Pancreas (tissue), 10 donors: ENCODE measurements at regions not wholly inside any gene's neighbourhood (a gene's known extent, or its start where the extent isn't known, plus 50 kb on each side); places are given as distances from the start of the nearest gene placed in this dataset.
A peak's percentile ranks its signal among the peaks of the same experiment; 100 is the strongest.

ENCODE experiments used
- ATAC-seq, 4 donors: fragments of 200-7000 bp; cut with Tn5 transposase; one replicate each; pipeline versions ENCODE4 v1.8.0 to v1.9.1; 2020; ENCODE audit warnings: mild to moderate bottlenecking in 4 of 4, moderate library complexity in 4 of 4
- DNase-seq, 6 donors: peaks; one replicate each; pipeline ENCODE4 v3.0.0-alpha.2; 2020
- FAIRE-seq: peaks from 2 replicates; lab custom pipeline; 2012; peaks lifted over from hg19 to GRCh38; lab: Jason Lieb, UNC
- H3K27ac ChIP-seq, 4 donors: fragments of 200-600 bp; sonication (generic); 1 replicate in 3 of 4; 2 replicates in 1 of 4; pipeline versions ENCODE4 v1.5.0 to v1.8.0; 2020
- H3K27me3 ChIP-seq, 4 donors: fragments of 200-600 bp; one replicate each; pipeline ENCODE4 v1.8.0; 2021
- H3K36me3 ChIP-seq, 3 donors: fragments of 200-600 bp; sonication (generic) in 1 of 3; one replicate each; pipeline versions ENCODE4 v1.5.0 to v1.8.0; 2020 to 2021
- H3K4me1 ChIP-seq, 3 donors: fragments of 200-600 bp; one replicate each; pipeline ENCODE4 v1.8.0; 2021
- H3K4me3 ChIP-seq, 4 donors: fragments of 200-600 bp; sonication (generic) in 2 of 4; one replicate each; pipeline versions ENCODE4 v1.5.0 to v1.8.0; 2020 to 2021
- H3K9me3 ChIP-seq, 4 donors: fragments of 200-600 bp; one replicate each; pipeline ENCODE4 v1.8.0; 2021
- WGBS, 2 donors: extraction: QIAGEN DNeasy Blood & Tissue Kit; methylation state at CpG; one replicate each; pipeline ENCODE4 v1.1.7; 2013; 5-methylcytosine and 5-hydroxymethylcytosine counted together
- intact Hi-C, 3 donors: fragments of 100-400 bp; cut with DNase I; formaldehyde crosslinking; loops; one replicate each; pipeline versions ENCODE4 v1.11.1 to v1.14.2; 2022
- TF ChIP-seq, protein P1 (sequence below), 4 donors: fragments of 200-600 bp; sonication (generic) in 3 of 4; IDR thresholded peaks; one replicate each; pipeline versions ENCODE4 v1.5.0 to v1.8.0; 2021; ENCODE audit warnings: antibody characterized with exemption in 4 of 4
- donor health status: healthy with polysubstance abuse.
- donor health status: DM: no; HTN: no; CAD: no; lungs with moderate emphysema.
- donor health status: DM: no; HTN: no; CAD: no.
- donor health status: control.
- donor health status: control.
- donor health status: Bipolar disorder and iron deficiency.
- donor health status: DM: yes; HTN: yes; CAD: no.
- donor health status: DM: no; HTN: no; CAD: no.
- donor health status: DM: no; HTN: no; CAD: no.
- donor health status: DM: yes; HTN: yes; CAD: no.

DNA sequence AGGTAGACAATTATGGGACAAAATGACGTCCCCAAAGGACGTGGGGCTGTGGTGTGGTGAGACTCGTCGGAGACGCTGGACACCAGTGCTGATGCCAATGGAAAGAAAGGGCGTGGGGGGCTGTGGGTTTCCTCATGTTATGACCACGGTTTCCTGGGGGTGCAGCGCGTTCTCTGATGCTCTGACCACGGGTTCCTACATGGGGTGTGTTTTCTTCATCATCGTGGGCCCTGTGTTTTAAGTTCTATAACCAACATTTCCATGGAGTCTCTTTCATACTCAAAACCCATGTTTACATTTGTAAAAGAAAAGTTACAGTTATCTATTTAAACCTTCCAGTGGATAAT, 141.6 kb downstream of the RTP5 start:
- Histone ChIP-seq H3K9me3 (no peaks in the 10 kb centered on the region), H3K4me3 (no peak overlapping the region), H3K27me3 (no peaks in the 10 kb centered on the region), H3K36me3 (no peaks in the 10 kb centered on the region), H3K4me1 (no peaks in the 10 kb centered on the region), H3K27ac (no peak overlapping the region)
- DNase-seq: peak in 1 of 6 donors; percentile 45
- peak in 2 of 4 donors; percentile 18 to 33 for ATAC-seq
- TF ChIP-seq, protein P1, sequence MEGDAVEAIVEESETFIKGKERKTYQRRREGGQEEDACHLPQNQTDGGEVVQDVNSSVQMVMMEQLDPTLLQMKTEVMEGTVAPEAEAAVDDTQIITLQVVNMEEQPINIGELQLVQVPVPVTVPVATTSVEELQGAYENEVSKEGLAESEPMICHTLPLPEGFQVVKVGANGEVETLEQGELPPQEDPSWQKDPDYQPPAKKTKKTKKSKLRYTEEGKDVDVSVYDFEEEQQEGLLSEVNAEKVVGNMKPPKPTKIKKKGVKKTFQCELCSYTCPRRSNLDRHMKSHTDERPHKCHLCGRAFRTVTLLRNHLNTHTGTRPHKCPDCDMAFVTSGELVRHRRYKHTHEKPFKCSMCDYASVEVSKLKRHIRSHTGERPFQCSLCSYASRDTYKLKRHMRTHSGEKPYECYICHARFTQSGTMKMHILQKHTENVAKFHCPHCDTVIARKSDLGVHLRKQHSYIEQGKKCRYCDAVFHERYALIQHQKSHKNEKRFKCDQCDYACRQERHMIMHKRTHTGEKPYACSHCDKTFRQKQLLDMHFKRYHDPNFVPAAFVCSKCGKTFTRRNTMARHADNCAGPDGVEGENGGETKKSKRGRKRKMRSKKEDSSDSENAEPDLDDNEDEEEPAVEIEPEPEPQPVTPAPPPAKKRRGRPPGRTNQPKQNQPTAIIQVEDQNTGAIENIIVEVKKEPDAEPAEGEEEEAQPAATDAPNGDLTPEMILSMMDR (IDR thresholded peaks at IDR 0.05): no peak
- intact Hi-C loops: no loop called here
- no peak for FAIRE-seq
- WGBS, 2 donors: 58 to 63% methylated on average over 11 of the region's 11 CpGs

DNA sequence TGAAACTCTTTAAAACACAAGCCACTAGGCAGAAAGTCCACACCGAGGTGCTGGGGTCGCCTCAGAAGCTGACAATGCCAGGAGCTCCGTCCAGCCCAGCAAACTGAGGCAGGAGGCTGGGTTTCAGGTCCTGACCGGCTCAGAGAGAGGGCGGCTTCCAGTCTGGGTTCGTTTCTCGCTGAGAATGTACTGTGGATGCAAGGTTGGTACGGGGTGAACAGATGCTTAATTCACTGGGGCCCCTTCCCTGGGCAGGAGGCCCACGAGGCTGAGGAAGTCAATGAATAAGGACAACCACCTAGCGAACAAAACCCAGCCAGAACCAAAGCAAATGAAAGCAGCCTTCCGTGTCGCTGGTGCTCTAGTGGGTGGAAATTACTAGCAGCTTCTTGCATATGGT, 142.0 kb downstream of the RTP5 start:
- ATAC-seq: peak in 2 of 4 donors; percentile 28 to 37
- intact Hi-C loops: no loop called here
- no peak overlapping the region for H3K4me3 ChIP-seq
- no peaks in the 10 kb centered on the region for H3K9me3 ChIP-seq
- H3K4me1 ChIP-seq: no peaks in the 10 kb centered on the region
- no peak for FAIRE-seq
- H3K27me3 ChIP-seq: no peaks in the 10 kb centered on the region
- peak in 2 of 6 donors; percentile 26 to 43 for DNase-seq
- 62 to 65% methylated on average over 12 of the region's 12 CpGs for WGBS, 2 donors
- H3K27ac ChIP-seq: no peak overlapping the region
- TF ChIP-seq, protein P1 (IDR thresholded peaks at IDR 0.05): no peak
- H3K36me3 ChIP-seq: no peaks in the 10 kb centered on the region

DNA sequence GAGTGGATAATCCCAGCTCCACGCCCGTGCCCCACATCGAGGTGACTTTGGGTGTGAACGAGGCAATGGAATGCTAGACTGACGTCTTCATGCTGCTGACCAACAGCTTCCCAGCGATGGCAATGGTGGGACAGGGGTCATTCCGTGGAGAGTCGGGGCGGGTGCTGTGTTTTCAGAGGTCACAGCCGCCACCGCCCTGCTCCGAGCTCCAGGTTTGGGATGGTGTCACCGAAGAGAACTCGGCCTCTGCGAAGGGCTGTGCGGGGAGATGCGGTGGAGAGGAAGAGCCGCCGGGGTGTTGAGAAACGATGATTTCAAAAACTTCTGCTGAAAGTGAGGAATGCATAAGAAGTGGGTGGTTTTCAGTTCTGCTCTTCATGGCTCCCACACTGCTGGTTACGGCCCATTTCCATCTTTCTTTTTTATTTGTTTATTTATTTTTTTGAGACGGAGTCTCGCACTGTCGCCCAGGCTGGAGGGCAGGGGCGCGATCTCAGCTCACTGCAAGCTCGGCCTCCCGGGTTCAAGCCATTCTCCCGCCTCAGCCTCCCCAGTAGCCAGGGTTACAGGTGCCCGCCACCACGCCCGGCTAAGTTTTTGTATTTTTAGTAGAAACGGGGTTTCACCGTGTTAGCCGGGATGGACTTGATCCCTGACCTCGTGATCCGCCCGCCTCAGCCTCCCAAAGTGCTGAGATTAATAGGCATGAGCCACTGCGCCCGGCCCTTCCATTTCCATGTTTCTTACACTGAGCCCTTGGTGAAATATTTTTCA, 142.6 kb downstream of the RTP5 start:
- peak in 2 of 6 donors; percentile 42 to 53 for DNase-seq
- Histone ChIP-seq H3K36me3 (no peaks in the 10 kb centered on the region), H3K27me3 (no peaks in the 10 kb centered on the region), H3K4me3 (no peak overlapping the region), H3K27ac (no peak overlapping the region), H3K9me3 (no peaks in the 10 kb centered on the region), H3K4me1 (no peaks in the 10 kb centered on the region)
- TF ChIP-seq, protein P1 (IDR thresholded peaks at IDR 0.05): no peak
- peak in 2 of 4 donors; percentile 17 to 27 for ATAC-seq
- 80 to 85% methylated on average over 40 of the region's 40 CpGs for WGBS, 2 donors
- intact Hi-C loops: no loop called here
- no peak for FAIRE-seq

DNA sequence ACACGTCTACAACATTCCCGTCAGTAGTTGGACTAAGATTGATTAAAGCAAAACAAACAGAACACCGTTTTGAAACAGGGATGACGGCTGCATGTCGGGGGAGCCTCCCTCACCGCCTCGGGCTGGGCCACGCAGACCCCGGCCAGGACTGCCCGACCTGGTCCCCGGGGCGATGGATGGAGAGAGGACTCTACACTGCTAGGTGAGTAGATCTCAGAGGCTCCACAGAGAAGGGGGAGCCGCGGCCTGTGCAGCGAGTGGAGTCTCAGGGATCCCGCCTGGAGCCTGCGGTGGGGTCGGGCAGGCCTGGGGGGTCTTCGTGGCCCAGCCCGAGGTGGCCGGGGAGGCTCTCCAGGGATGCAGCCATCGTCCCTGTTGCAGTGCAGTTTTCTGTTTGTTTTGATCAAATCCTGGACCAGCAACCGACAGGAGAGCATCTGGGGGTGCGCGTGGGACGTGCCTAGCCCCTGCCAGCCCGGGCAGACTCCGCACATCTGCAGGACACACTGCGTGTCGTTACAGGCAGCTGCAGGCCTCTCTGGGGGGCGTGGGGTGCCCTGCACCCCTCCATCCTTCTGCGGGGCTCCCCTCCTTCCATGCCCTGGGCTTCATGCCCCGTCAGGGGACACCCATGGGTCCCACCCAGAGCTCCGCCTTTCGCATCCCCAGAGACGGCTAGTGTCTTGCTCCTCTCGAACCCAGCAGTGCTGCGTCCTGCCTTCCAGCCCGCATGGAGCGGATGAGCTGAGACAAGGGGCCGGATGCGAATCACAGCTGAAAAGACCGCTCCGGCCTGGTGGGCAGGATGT, 143.6 kb downstream of the RTP5 start:
- no peaks in the 10 kb centered on the region for H3K4me1 ChIP-seq
- no peak overlapping the region for H3K4me3 ChIP-seq
- 61 to 69% methylated on average over 44 of the region's 44 CpGs for WGBS, 2 donors
- FAIRE-seq (no peak), DNase-seq (peak in 2 of 6 donors; percentile 50 to 67), ATAC-seq (peak in 1 of 4 donors; percentile 11)
- H3K27ac ChIP-seq: no peak overlapping the region
- H3K9me3 ChIP-seq: no peaks in the 10 kb centered on the region
- TF ChIP-seq, protein P1 (IDR thresholded peaks at IDR 0.05): no peak
- H3K27me3 ChIP-seq: no peaks in the 10 kb centered on the region
- intact Hi-C loops: no loop called here
- no peaks in the 10 kb centered on the region for H3K36me3 ChIP-seq
